ENCODE measurements at regions not wholly inside any gene's neighbourhood (a gene's known extent, or its start where the extent isn't known, plus 50 kb on each side); places are given as distances from the start of the nearest gene placed in this dataset.

DNA sequence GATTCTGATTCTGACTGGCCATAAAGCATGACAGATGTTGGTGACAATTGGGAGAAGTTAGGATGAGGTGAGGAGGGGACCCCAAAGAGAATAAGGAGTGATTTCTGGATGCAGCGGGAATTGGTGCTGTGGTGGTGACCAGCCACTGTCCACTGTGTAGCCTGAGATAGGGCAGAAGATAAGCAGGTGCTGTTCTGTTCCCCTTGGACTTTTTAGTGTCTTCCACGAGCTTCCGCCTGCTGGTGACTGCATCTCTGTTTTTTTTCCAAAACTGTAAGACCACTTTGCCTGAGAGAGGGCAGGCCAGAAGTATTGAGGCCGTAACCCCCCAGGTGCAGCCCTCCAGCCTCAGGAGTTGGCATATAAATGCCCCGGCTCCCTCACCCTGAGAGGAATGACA is 161.2 kb upstream of the MYL2 start:
- H3K4me1 ChIP-seq (ENCODE audit: control insufficient read depth, insufficient read depth, low read length): no peaks in the 10 kb centered on the region
- no peaks in the 10 kb centered on the region for H3K27me3 ChIP-seq (ENCODE audit: control insufficient read depth, insufficient read depth, low read length)
- H3K9ac ChIP-seq (ENCODE audit: low read length): no peak overlapping the region
- no peaks in the 10 kb centered on the region for H3K36me3 ChIP-seq (ENCODE audit: control insufficient read depth, insufficient read depth, low read length)
- no peak overlapping the region for H3K4me3 ChIP-seq (ENCODE audit: low read length)
- H3K9me3 ChIP-seq (ENCODE audit: control insufficient read depth, low read length): no peaks in the 10 kb centered on the region

DNA sequence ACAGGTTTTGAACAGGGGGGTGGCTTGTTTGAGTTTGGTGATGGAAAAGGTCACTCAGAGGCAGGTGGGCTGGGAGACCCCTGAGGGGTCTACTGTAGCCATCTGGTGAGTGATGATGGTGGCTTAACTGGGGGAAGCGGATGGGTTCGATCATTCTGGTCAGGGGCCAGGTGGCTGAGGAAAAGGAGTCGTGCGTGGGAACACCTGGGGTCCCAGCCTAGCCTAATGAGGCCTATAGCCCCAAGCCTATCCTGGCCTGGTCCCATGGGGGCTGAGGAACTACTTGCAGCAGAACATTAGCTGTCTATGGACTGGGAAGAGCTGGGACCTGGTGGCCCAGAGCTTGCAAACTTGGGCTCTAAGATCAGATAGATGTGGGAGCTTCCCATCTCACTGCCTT is 158.4 kb upstream of the MYL2 start:
- no peaks in the 10 kb centered on the region for H3K4me1 ChIP-seq (ENCODE audit: control insufficient read depth, insufficient read depth, low read length)
- no peaks in the 10 kb centered on the region for H3K9me3 ChIP-seq (ENCODE audit: control insufficient read depth, low read length)
- no peak overlapping the region for H3K9ac ChIP-seq (ENCODE audit: low read length)
- no peaks in the 10 kb centered on the region for H3K36me3 ChIP-seq (ENCODE audit: control insufficient read depth, insufficient read depth, low read length)
- no peak overlapping the region for H3K4me3 ChIP-seq (ENCODE audit: low read length)
- no peaks in the 10 kb centered on the region for H3K27me3 ChIP-seq (ENCODE audit: control insufficient read depth, insufficient read depth, low read length)

DNA sequence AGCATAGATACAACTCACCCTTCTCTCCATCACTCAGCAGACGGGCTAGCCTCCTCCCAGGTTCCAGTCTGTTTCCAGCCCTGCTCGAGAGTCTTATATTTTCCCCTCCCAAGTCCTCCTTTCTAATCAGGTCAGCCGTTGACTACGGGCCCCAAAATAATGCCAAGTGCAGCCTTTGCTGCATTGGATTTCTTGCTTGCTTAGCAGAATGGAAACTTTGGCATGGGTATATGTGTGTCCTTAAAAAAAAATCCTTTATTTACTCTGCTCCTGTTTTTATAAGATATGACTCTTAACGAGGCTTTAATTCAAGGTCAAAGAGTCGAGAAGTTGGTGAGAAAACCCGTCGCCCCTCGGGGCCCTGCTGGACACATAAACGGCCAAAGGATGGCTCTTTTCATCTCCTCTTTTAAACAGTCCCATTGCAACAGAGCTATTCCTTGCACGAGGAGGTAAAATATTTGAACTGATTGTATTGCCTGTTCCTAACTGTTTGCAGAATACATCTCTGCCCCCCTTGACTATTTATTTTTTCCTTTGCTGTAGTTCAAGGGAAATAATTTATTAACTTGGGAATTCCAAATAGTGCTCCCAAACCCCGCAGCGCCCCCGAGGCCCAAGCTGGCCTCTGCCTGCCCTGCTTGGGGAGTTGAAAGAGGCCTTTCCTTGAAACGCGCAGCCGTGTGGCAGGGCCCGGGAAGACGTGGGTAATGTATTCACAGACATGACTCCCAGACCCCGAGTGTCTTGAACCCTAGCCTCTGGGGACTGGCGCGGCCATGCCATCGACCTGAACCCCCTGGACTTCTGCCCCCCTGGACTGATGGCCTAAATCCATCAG is 156.5 kb upstream of the MYL2 start:
- Histone ChIP-seq H3K4me3 (ENCODE audit: low read length) (no peak overlapping the region), H3K4me1 (ENCODE audit: control insufficient read depth, insufficient read depth, low read length) (no peaks in the 10 kb centered on the region), H3K36me3 (ENCODE audit: control insufficient read depth, insufficient read depth, low read length) (no peaks in the 10 kb centered on the region), H3K9ac (ENCODE audit: low read length) (no peak overlapping the region), H3K27me3 (ENCODE audit: control insufficient read depth, insufficient read depth, low read length) (no peaks in the 10 kb centered on the region), H3K9me3 (ENCODE audit: control insufficient read depth, low read length) (no peaks in the 10 kb centered on the region)

DNA sequence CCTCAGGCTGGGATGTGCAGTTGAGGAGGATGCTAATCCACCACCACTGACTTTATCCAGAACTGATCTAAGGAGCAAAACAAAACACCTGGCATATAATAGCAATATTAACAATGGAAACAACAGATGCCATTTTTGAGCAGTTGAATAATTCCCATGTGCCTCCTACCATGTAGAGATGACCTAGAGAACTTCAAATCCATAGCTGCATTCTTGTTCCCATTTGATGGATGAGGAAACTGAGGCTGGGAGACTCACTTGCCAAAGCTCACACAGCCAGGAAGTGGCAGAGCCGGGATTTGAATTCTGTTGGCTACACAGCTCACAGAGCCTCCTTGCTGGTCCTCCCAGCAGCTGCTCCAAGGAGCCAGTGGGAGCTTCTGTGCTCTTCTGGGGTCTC is 155.8 kb upstream of the MYL2 start:
- H3K27me3 ChIP-seq (ENCODE audit: control insufficient read depth, insufficient read depth, low read length): no peaks in the 10 kb centered on the region

DNA sequence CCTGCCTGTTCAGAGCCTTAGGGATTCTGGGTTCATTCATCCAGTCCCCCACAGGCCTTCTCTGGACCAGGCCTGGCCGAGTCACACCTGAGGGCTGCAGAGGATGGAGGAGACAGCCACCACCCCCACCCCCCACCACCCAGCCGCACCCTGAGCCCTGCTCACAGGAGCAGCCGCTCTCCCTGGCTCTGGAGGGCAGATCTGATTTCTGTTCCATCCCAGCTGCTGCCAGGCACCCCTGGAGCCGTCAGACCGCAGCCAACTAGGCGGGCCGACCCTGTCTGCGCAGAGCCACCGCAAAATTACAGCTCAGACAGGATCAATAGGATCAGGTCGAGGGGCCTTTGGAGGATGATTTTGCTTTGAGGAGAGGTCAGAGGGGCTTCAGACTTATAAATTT is 154.6 kb upstream of the MYL2 start:
- H3K9ac ChIP-seq (ENCODE audit: low read length): no peak overlapping the region
- no peaks in the 10 kb centered on the region for H3K27me3 ChIP-seq (ENCODE audit: control insufficient read depth, insufficient read depth, low read length)
- no peaks in the 10 kb centered on the region for H3K36me3 ChIP-seq (ENCODE audit: control insufficient read depth, insufficient read depth, low read length)

More for the DNA sequence above, 155.8 kb upstream of the MYL2 start:
- H3K4me1 ChIP-seq (ENCODE audit: control insufficient read depth, insufficient read depth, low read length): no peaks in the 10 kb centered on the region
- H3K4me3 ChIP-seq (ENCODE audit: low read length): no peak overlapping the region
- H3K9ac ChIP-seq (ENCODE audit: low read length): no peak overlapping the region
- H3K9me3 ChIP-seq (ENCODE audit: control insufficient read depth, low read length): no peaks in the 10 kb centered on the region
- no peaks in the 10 kb centered on the region for H3K36me3 ChIP-seq (ENCODE audit: control insufficient read depth, insufficient read depth, low read length)

DNA sequence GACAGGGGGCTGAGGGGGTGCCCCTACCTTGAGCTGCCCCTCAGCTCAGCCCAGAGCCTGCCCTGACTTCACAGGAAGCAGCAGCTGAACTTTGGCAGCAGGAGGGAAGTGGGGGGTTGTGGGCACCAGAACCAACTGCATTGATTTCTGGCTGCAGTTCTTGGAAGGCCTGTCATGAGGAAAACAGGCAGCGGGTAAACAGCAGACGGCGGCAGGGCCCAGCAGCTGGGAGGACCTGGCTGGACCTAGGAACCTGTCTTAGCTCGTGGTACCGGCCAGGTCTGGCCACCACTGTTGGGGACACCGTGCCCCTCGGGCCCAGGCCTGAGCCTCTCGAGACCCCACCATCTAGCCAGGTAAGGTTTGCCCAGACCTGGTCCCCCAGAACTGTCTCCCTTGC is 154.2 kb upstream of the MYL2 start:
- H3K27me3 ChIP-seq (ENCODE audit: control insufficient read depth, insufficient read depth, low read length): no peaks in the 10 kb centered on the region
- H3K36me3 ChIP-seq (ENCODE audit: control insufficient read depth, insufficient read depth, low read length): no peaks in the 10 kb centered on the region
- no peaks in the 10 kb centered on the region for H3K4me1 ChIP-seq (ENCODE audit: control insufficient read depth, insufficient read depth, low read length)
- H3K9ac ChIP-seq (ENCODE audit: low read length): no peak overlapping the region
- H3K4me3 ChIP-seq (ENCODE audit: low read length): no peak overlapping the region
- no peaks in the 10 kb centered on the region for H3K9me3 ChIP-seq (ENCODE audit: control insufficient read depth, low read length)

More for the DNA sequence above, 154.6 kb upstream of the MYL2 start:
- no peaks in the 10 kb centered on the region for H3K4me1 ChIP-seq (ENCODE audit: control insufficient read depth, insufficient read depth, low read length)
- no peaks in the 10 kb centered on the region for H3K9me3 ChIP-seq (ENCODE audit: control insufficient read depth, low read length)
- no peak overlapping the region for H3K4me3 ChIP-seq (ENCODE audit: low read length)

DNA sequence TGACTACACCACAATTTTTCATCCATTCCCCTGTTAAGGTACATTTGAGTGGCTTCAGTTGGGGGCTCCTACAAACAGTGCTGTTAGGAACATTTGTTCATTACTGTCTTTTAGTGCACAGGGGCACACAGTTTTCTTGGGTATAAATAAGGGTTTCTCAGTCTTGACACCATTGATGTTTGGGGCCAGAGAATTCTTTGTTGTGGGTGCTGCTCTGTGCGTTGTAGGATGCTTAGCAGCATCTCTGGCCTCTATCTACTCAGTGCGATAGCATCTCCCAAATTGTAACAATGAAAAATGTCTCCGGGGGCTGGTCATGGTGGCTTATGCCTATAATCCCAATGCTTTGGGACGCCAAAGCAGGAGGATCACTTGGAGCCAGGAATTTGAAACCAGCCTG is 153.0 kb upstream of the MYL2 start:
- no peaks in the 10 kb centered on the region for H3K27me3 ChIP-seq (ENCODE audit: control insufficient read depth, insufficient read depth, low read length)
- no peak overlapping the region for H3K4me3 ChIP-seq (ENCODE audit: low read length)
- H3K9ac ChIP-seq (ENCODE audit: low read length): no peak overlapping the region
- H3K36me3 ChIP-seq (ENCODE audit: control insufficient read depth, insufficient read depth, low read length): no peaks in the 10 kb centered on the region
- no peaks in the 10 kb centered on the region for H3K4me1 ChIP-seq (ENCODE audit: control insufficient read depth, insufficient read depth, low read length)
- H3K9me3 ChIP-seq (ENCODE audit: control insufficient read depth, low read length): no peaks in the 10 kb centered on the region

DNA sequence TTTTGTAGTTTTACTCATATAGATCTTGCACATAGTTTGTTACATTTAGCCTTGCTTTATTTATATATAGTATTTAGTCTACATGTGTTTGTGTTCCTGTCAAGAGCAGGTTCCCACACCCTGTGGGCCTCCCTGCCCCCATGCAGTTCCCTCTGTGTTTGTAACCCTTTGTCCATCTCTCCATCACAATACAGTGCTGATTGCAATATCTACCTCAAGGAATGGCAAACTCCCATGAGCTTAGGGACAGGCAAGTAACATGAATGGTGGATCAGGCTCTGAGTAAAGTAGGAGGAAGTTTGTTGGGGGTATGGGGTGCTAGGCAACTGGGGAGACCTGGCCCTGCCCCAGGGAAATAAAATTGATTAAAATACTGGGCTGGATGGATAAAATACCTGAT is 151.9 kb upstream of the MYL2 start:
- H3K9me3 ChIP-seq (ENCODE audit: control insufficient read depth, low read length): no peaks in the 10 kb centered on the region
- H3K4me1 ChIP-seq (ENCODE audit: control insufficient read depth, insufficient read depth, low read length): no peaks in the 10 kb centered on the region
- H3K9ac ChIP-seq (ENCODE audit: low read length): no peak overlapping the region
- H3K36me3 ChIP-seq (ENCODE audit: control insufficient read depth, insufficient read depth, low read length): no peaks in the 10 kb centered on the region
- no peak overlapping the region for H3K4me3 ChIP-seq (ENCODE audit: low read length)
- no peaks in the 10 kb centered on the region for H3K27me3 ChIP-seq (ENCODE audit: control insufficient read depth, insufficient read depth, low read length)

DNA sequence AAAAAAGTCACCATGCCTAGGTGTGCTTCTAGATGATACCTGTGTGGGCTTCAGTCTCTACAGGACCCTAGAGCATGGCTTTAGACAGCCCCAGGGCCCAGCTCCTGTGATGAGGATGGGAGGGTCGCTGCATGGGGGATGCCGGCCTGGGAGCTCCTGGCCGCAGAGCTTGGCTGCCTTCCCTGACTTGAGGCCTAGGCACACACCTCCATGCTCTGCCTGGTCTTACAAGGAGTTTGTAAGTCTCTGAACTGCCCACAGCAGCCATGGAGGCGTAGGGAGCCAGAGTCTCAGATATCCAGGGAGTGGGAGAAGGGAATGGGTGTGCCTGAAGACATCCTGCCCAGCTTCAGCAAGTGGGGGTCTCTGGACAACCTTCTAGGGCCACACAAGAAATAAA is 149.5 kb upstream of the MYL2 start:
- H3K9ac ChIP-seq (ENCODE audit: low read length): no peak overlapping the region
- no peaks in the 10 kb centered on the region for H3K27me3 ChIP-seq (ENCODE audit: control insufficient read depth, insufficient read depth, low read length)

DNA sequence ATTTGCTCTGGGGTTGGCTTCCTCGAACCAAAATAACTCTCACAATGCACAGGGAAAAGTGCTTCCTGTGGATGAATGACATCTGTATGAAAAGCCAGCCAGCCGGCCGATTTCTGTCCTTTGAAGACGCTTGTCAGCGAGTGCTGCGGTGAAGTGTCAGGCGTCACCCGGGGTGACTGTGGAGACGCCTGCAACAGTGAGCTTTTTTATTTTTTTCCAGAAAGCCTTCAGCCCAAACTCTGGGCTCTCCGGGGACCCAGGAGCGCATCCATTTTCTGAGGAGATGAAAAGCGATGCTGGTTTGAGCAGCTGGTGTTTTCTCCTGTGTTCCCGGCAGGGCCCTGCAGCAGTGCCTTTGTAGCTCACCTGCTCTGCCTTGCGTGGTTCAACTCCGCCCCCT is 147.9 kb upstream of the MYL2 start:
- H3K36me3 ChIP-seq (ENCODE audit: control insufficient read depth, insufficient read depth, low read length): no peaks in the 10 kb centered on the region
- no peaks in the 10 kb centered on the region for H3K9me3 ChIP-seq (ENCODE audit: control insufficient read depth, low read length)
- H3K4me1 ChIP-seq (ENCODE audit: control insufficient read depth, insufficient read depth, low read length): no peaks in the 10 kb centered on the region
- no peak overlapping the region for H3K4me3 ChIP-seq (ENCODE audit: low read length)
- no peaks in the 10 kb centered on the region for H3K27me3 ChIP-seq (ENCODE audit: control insufficient read depth, insufficient read depth, low read length)
- no peak overlapping the region for H3K9ac ChIP-seq (ENCODE audit: low read length)

More for the DNA sequence above, 149.5 kb upstream of the MYL2 start:
- Histone ChIP-seq H3K4me1 (ENCODE audit: control insufficient read depth, insufficient read depth, low read length) (no peaks in the 10 kb centered on the region), H3K36me3 (ENCODE audit: control insufficient read depth, insufficient read depth, low read length) (no peaks in the 10 kb centered on the region), H3K9me3 (ENCODE audit: control insufficient read depth, low read length) (no peaks in the 10 kb centered on the region), H3K4me3 (ENCODE audit: low read length) (no peak overlapping the region)

DNA sequence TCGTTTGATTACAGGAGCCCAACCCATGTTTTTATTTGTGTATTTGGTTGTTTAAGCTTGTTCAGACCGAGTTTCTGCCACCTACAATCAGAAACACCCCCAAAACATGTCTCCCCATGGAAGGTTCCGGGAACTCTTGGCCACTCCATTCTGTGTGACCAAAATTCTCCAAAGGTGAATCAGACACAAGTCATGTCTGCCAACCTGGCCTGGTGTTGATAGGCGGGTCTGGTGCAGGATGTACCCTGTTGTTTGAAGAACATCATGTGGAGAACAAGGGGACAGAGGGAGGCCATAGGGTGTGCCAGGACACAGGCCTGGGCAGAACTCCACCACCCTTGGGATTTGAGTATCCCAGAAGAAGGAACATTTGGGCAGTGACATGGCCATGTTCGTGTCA is 147.1 kb upstream of the MYL2 start:
- Histone ChIP-seq H3K9ac (ENCODE audit: low read length) (no peak overlapping the region), H3K4me1 (ENCODE audit: control insufficient read depth, insufficient read depth, low read length) (no peaks in the 10 kb centered on the region), H3K36me3 (ENCODE audit: control insufficient read depth, insufficient read depth, low read length) (no peaks in the 10 kb centered on the region), H3K9me3 (ENCODE audit: control insufficient read depth, low read length) (no peaks in the 10 kb centered on the region), H3K4me3 (ENCODE audit: low read length) (no peak overlapping the region), H3K27me3 (ENCODE audit: control insufficient read depth, insufficient read depth, low read length) (no peaks in the 10 kb centered on the region)

DNA sequence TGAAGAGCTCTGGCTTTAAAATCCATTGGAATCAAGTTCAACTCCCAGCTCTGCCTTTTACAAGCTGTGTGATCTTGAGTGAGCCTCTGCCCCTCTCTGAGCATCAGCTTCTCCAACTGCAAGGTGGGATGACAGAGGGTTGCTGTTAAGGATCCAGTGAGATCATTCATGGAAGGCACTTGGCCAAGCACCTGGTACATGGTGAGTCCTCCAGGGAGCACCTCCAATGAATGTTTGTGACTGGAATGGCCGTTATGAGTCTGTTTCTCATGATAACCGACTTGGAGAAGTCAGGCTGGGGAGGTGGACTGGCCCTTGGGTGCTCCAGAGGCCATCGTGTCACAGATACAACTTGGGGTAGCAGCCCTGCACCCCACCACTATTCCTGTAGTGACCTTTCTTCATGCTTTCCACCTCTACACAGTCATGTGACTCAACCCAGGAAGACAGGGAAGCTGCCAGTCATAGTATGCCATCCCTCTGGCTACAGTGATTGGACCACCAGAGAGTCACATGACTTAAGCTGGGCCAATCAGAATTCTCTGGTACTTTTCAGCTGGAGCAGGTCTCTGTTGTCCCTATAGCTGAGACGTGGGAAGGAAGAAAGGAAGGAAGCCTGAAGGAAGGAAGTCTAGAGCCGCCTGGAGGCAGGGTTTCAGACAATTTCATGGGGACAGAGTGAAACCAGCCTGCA is 146.5 kb upstream of the MYL2 start:
- Histone ChIP-seq H3K36me3 (ENCODE audit: control insufficient read depth, insufficient read depth, low read length) (no peaks in the 10 kb centered on the region), H3K4me3 (ENCODE audit: low read length) (no peak overlapping the region), H3K9me3 (ENCODE audit: control insufficient read depth, low read length) (no peaks in the 10 kb centered on the region), H3K27me3 (ENCODE audit: control insufficient read depth, insufficient read depth, low read length) (no peaks in the 10 kb centered on the region), H3K4me1 (ENCODE audit: control insufficient read depth, insufficient read depth, low read length) (no peaks in the 10 kb centered on the region), H3K9ac (ENCODE audit: low read length) (no peak overlapping the region)
